ENCODE measurements at regions not wholly inside any gene's neighbourhood (a gene's known extent, or its start where the extent isn't known, plus 50 kb on each side); places are given as distances from the start of the nearest gene placed in this dataset.
"Not testable (repeated sequence)": the region's sequence is repeated elsewhere in the genome, so short reads cannot be mapped to it uniquely, and the experiment has no call there.

DNA sequence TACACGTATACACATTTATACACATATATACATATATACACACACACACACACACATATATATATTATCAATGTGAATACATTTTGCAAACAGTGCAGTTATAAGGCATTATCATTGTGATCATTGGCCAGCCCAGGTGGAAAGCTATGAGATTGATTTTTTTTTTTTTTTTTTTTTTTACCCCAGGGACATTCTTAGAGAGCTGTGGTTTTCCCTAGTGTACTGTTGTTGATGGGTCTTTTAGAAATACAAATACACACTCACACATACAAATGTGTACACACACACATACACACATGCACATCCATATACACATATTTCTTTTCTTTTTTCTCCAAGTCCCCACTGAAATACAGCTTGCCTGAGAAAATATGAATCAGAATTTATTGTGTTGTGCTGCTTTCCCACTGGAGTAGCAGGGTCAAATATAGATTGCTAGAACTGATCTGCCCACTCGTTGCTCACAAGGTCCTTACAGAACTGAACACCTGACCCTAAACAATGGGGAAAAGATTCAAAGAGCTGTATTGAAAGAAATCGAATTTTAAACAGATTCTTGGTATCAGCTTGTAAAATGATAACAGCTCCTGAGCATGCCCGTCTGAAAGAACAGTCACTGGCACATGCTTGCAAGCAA is 325.6 kb downstream of the OMA1 start:
- no peak for TF ChIP-seq CTCF (IDR thresholded peaks at IDR 0.05; ENCODE audit: low read depth, low read length, missing control alignments)
- no peak for DNase-seq (ENCODE audit: low read depth)
- H3K4me3 ChIP-seq (ENCODE audit: low read depth, low read length): no peak overlapping the region
- in situ Hi-C loops (cut with HindIII; ENCODE audit: low sequenced_read_pairs): no loop called here

- in situ Hi-C loops (cut with HindIII; ENCODE audit: low sequenced_read_pairs); DNase-seq (ENCODE audit: low read depth); H3K4me3 ChIP-seq (ENCODE audit: low read depth, low read length): not testable (repeated sequence)
These were observed 330.4 kb downstream of the OMA1 start for GRCh38 chr1:58216169-58216568.

DNA sequence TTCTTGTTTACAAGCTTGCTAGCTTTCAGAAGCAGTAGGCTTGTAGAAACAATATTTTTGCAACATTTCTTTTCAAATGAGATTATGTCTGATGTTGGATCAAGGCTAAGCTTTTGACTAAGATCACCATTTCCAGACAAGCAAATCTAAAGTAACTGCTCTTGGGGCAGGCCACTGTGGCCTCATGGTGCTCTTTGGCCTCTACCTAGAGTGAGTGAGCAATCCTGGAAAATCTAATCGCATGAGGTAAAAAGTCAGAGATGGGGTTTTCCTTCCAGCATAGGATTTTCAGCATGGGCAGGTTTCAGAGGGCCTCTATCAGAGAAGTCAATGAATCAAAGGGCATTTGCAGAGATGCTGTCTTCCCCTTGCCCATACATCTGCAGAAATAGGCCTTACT is 331.9 kb downstream of the OMA1 start:
- in situ Hi-C loops (cut with HindIII; ENCODE audit: low sequenced_read_pairs): no loop called here
- TF ChIP-seq CTCF (IDR thresholded peaks at IDR 0.05; ENCODE audit: low read depth, low read length, missing control alignments): no peak
- DNase-seq (ENCODE audit: low read depth): no peak
- no peak overlapping the region for H3K4me3 ChIP-seq (ENCODE audit: low read depth, low read length)

DNA sequence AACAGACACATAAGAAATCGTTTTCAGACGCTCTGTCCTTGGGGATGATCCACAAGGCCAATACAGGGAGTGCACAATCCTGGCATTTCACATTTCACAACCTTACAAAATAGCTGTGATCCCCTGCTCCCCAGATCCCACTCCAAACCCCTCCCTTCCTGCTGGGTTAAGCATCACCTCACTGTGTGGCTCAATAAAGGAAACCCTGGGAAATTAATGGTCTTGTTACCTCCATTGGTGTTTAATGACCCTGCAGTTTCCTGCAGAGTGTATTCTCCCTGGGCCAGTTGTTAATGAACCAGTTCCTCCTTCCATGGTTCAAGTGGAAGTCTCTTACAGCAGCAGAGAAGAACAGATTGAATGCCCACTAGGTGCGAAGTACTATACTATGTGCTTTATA is 334.7 kb downstream of the OMA1 start:
- no peak for TF ChIP-seq CTCF (IDR thresholded peaks at IDR 0.05; ENCODE audit: low read depth, low read length, missing control alignments)
- no peak overlapping the region for H3K4me3 ChIP-seq (ENCODE audit: low read depth, low read length)
- no peak for DNase-seq (ENCODE audit: low read depth)
- in situ Hi-C loops (cut with HindIII; ENCODE audit: low sequenced_read_pairs): no loop called here

DNA sequence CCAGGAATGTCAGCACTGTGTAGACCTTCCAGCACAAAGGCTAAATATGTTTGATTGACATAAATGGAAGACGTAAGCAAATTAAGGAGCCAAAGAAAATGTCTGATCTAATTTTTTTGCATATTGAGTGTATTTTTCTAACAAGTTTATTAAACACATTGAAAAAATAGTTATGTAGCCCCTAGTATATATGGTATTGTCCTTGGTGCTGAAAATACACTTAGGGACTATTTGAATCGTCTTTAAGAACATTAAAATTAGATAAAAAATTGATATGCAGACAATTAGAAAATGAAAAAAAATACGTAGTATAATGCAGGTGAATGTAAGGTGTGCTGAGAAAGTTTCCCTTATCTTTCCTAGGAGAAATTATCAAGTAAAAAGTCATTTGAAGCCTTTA is 337.0 kb downstream of the OMA1 start:
- TF ChIP-seq CTCF (IDR thresholded peaks at IDR 0.05; ENCODE audit: low read depth, low read length, missing control alignments): no peak
- H3K4me3 ChIP-seq (ENCODE audit: low read depth, low read length): no peak overlapping the region
- in situ Hi-C loops (cut with HindIII; ENCODE audit: low sequenced_read_pairs): no loop called here
- no peak for DNase-seq (ENCODE audit: low read depth)

DNA sequence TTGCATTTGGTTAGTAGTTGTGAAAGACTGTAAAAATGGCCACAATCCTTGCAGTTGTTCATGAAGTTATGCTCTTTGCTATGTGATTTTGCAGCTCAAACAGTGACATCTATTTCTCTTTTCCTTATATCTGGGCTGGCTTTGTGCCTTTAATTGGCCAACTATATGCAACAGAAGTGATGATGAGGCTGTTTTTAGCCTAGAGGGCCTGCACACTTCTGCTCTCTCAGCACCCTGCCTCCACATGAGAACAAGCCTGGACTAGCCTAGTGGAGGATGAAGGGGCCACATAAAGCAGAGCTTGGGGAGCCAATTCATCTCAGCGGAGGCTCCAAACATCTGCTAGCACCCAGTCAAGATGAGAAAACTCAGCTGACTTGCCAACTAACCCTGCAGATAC is 339.8 kb downstream of the OMA1 start:
- no peak for TF ChIP-seq CTCF (IDR thresholded peaks at IDR 0.05; ENCODE audit: low read depth, low read length, missing control alignments)
- no peak for DNase-seq (ENCODE audit: low read depth)
- no peak overlapping the region for H3K4me3 ChIP-seq (ENCODE audit: low read depth, low read length)
- in situ Hi-C loops (cut with HindIII; ENCODE audit: low sequenced_read_pairs): no loop called here

GRCh38 chr1:58204284-58204683 is 342.2 kb downstream of the OMA1 start:
- DNase-seq (ENCODE audit: low read depth): no peak
- TF ChIP-seq CTCF (IDR thresholded peaks at IDR 0.05; ENCODE audit: low read depth, low read length, missing control alignments): no peak
- no peak overlapping the region for H3K4me3 ChIP-seq (ENCODE audit: low read depth, low read length)
- in situ Hi-C loops (cut with HindIII; ENCODE audit: low sequenced_read_pairs): no loop called here

All from astrocyte of the cerebellum (primary cell).